GM10266 (cell line): ENCODE measurements at regions not wholly inside any gene's neighbourhood (a gene's known extent, or its start where the extent isn't known, plus 50 kb on each side); places are given as distances from the start of the nearest gene placed in this dataset.

Experiments
- DNase-seq: peaks from one replicate; pipeline ENCODE4 v3.0.0; 2012; ENCODE audit errors: extremely low spot score
- TF ChIP-seq, protein P1 (sequence below): IDR thresholded peaks from 2 replicates; pipeline ENCODE4 v1.5.1; 2012; ENCODE audit warnings: mild to moderate bottlenecking, low read depth; ENCODE audit not compliant: control insufficient read depth, insufficient read depth; ENCODE audit errors: missing control alignments

DNA sequence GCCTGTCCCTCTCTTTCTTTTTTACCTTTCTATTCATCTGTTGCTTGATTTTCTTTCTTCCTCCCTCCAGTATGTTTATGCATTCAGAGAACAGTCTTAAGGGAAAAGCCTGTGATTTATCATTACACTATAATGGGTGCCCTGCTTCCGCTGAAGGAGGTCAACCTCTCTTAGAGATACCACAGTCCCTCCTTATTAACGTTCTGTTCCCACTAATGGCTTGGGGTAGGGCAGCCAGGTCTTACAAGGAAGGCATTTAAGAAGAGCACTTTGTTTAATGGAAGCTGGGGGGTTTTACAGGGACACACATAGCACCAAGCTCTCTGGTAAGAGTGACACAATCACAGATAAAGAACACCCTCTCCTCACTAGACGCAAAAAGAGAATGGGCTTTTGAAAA is 523.5 kb downstream of the NUF2 start:
- DNase-seq = no peak
- TF ChIP-seq, protein P1, sequence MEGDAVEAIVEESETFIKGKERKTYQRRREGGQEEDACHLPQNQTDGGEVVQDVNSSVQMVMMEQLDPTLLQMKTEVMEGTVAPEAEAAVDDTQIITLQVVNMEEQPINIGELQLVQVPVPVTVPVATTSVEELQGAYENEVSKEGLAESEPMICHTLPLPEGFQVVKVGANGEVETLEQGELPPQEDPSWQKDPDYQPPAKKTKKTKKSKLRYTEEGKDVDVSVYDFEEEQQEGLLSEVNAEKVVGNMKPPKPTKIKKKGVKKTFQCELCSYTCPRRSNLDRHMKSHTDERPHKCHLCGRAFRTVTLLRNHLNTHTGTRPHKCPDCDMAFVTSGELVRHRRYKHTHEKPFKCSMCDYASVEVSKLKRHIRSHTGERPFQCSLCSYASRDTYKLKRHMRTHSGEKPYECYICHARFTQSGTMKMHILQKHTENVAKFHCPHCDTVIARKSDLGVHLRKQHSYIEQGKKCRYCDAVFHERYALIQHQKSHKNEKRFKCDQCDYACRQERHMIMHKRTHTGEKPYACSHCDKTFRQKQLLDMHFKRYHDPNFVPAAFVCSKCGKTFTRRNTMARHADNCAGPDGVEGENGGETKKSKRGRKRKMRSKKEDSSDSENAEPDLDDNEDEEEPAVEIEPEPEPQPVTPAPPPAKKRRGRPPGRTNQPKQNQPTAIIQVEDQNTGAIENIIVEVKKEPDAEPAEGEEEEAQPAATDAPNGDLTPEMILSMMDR = no peak

DNA sequence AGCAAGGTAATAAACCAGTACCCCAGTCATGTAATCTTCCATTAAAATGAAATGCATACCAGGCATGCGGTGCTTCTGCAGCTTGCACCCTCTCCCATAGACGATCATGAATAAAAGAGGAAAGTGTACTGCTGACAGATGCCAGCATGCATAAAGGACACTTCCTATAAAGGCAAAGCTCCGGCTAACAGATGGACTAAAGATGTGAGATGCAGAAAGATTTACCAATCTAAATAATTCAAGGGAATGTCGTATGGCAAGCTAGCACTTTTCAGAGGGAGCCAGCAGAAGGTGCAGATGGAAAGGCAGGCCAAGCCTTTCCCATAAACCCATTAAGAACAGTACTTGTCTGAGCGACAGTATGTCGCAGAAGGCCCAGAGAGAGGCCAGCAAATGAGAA is 542.0 kb downstream of the NUF2 start:
- TF ChIP-seq, protein P1 = no peak
- DNase-seq = no peak

DNA sequence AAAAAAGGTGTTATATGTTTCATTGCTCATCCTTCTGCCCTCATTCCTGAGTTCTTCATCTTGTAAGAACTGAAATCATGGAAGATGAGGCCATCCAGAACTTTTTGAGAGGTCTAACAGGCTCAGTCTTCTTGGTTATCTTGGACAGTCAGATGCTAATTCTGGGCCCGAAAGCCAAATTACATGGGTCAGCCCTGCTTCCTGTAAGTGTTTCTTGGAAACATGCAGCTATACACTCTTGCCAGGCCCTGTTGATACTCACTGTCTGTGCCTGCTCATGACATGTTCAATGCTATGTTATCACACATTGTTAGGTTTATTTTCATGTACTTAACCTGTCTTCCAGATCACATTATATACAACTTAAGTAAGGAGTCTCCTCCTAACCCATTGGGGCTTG is 542.5 kb downstream of the NUF2 start:
- DNase-seq = no peak
- TF ChIP-seq, protein P1 = no peak

DNA sequence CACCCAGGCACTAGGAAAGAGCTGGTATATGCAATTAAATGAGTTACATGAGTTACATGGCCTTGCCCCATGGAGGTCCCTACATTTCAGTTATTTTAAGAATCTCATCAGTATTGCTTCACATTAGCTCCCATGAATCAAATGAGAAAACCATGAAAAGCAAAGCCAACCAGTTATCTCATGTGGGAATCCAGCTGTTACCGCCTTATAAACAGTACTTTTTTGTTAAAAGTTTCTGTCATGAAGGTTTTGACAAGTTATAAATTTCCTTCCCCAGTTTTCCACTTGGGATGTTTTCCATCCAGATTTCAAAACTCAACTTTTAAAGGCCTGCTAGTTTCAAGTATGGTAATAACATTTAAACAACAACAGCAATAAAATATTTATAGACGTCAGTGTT is 544.8 kb downstream of the NUF2 start:
- no peak for DNase-seq
- TF ChIP-seq, protein P1 = no peak

DNA sequence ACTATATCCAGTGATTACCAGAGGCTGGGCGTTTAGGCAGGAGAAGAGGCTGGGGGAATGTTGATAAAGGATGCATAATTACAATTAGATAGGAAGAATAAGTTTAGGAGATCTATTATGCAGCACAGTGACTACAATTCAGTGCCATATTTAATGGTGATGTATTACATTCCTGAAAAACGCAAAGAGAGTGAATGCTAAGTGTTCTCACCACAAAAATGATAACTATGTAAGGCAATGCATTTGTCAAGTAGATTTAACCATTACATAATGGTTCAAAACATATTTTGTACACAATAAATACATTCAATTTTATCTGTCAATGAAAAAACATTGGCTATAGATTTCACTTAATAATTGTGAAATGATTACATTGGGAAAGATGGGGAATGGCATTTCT is 548.9 kb downstream of the NUF2 start:
- TF ChIP-seq, protein P1 = no peak
- DNase-seq = no peak

DNA sequence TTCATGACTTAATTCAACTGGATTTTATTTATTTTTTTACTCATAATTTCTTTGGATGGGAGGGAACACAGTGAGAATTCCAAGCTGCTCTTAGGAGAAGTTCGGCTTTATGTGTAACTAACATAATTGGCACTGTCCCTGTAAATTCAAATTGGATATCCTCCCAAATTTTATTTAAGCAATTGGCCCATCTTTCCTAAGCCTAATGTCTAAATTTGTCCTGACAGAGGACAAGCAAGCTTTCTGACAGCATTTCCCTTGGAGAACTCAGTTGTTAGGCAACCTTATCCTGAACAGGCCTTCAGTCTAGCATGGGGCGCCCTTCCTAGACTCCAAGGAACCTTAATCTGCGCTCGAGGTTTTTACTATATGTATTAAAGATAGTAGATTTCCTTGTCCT is 550.3 kb downstream of the NUF2 start:
- no peak for DNase-seq
- TF ChIP-seq, protein P1 = no peak

DNA sequence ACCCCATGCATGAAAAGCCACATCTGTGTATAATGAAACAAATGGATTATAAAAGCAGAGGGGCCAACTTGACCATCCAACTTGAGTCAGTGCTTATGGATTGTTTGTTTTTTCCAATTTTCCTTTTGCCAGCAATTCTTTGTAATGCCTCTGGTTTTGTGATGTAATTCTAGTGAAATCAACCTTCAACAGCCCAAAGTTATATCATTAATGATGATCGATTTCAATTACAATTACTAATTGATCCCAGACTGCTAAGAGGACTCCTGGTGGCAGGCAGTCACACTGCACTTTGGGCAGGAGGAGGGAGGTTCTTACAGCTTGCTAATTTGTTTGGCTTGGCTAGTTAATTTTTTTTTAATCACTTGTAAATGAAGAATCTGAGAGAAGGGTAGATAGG is 552.3 kb downstream of the NUF2 start:
- TF ChIP-seq, protein P1 = no peak
- DNase-seq = no peak
